GOT3 (cell line): ENCODE measurements at regions not wholly inside any gene's neighbourhood (a gene's known extent, or its start where the extent isn't known, plus 50 kb on each side); places are given as distances from the start of the nearest gene placed in this dataset.
"Not testable (repeated sequence)": the region's sequence is repeated elsewhere in the genome, so short reads cannot be mapped to it uniquely, and the experiment has no call there.

Source experiments
- DNase-seq: peaks from one replicate; lab custom pipeline; 2025; ENCODE audit warnings: mixed read lengths; lab: John Stamatoyannopoulos, UW

DNA sequence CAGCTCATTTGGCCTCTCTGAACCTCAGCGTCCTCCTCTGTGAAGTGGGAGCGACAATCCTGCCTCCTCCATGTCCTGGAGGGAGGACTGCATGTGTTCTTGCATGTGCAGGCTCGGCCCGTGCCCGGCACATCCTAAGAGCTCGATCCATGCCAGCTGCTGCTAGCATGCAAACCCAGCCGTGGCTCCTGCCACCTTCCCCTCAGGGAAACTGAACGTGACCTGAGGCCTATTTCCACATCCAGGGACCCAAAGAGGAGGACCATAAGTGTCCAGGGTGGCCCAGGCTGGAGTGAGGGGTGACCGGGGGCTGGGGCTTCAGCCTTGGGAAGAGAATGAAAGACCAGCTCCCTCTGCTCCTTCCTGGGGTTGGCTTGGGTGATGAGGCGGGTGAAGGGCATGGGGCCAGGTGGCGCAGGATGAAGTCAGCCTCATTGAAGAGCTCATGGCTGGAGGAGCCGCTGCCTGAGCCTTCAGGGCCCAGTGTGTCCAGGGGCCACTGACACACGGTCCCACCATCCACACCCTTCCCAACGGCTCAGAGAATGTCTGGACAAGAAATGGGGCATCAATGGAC lies 115.7 kb upstream of the AKAP13 start:
- DNase-seq = not testable (repeated sequence)

DNA sequence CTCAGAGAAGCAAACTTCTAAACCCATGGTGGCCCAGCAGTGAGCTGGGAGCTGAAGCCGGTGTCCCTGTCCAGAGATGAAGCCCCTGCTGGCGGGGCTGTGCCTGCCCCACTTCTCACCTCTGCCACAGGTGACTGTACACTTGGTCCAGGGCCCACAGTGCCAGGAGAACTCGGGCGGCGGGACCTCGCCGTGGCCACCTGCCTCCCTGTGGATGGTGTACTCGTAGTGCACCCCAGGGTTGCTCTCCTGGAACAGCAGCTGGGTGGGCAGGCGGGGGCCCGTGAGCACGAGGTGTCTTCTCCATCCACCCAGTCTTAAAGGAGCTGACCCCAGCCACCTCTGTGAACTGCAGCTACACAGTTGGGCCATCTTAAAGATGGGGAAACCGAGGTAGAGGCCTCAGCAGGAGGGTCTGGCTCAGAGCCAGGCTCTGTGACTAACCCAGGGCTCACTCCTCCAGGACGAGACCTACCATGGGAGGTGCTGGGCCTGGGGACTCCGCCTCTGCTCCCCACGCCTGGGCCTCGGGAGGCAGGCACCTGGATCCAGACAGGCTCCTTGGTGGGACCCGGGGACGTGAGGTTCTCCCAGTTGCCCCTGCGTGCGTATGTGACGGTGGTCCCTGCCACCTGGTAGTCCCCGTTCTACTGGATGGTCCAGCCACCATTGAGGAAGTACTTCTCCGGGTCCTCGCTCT lies 113.1 kb upstream of the AKAP13 start:
- not testable (repeated sequence) for DNase-seq

DNA sequence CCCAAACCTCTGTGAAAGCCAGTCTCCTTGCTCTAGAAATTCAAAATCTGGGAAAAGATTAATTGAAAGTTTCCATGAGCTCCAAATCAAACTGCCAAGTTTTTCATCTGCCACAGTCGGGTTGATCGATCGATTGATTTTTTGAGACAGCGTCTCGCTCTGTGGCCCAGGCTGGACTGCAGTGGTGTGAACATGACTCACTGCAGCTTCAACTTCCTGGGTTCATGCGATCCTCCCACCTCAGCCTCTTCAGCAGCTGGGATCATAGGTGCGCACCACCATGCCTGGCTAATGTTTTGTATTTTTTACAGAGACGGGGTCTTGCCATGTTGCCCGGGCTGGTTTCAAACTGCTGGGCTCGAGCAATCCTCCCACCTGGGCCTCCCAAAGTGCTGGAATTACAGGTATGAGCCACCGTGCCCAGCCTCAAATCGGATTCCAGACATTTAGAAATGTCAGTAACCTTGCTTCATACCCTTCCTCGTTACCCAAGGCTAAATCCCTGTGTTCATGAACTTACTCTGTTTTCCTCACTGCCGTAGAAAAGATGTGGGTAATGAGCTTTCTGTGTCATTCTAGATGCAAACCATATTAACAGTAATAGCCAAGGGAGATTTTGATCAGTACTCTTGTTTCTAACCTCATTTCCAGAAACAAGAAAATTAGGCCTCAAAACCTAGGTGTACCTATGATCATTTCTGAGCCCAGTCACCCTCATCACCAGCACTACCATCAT lies 105.9 kb upstream of the AKAP13 start:
- DNase-seq = no peak

DNA sequence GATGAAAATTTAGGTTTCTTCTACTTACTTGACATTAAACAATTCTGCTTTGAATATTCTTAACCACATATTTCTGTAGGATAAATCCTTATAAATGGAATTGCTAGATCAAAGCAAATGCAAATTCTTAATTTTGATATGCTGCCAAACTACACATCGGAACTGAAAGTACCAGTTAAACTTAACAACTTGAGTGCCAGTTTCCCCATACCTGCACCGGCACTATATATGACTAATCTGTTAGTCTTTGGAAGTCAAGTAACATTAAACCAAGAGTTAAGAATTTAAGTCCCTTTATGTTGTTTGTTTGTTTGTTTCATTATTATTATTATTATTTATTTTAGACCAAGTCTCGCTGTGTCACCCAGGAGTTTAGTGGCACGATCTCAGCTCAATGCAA lies 103.9 kb upstream of the AKAP13 start:
- no peak for DNase-seq

DNA sequence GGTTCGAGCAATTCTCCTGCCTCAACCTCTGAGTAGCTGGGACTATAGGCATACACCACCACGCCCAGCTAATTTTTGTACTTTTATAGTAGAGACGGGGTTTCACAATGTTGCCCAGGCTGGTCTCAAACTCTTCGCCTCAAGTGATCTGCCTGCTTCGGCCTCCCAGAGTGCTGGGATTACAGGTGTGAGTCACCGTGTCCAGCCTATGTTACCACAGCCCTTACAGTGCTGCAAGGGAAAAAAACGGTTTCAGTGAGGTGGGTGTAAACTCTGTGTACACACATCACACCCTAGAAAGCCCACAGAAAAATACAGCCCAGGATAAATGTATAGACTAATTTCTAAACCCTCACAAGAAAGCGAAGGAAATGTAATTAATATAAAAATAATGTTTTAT lies 103.5 kb upstream of the AKAP13 start:
- DNase-seq = no peak

DNA sequence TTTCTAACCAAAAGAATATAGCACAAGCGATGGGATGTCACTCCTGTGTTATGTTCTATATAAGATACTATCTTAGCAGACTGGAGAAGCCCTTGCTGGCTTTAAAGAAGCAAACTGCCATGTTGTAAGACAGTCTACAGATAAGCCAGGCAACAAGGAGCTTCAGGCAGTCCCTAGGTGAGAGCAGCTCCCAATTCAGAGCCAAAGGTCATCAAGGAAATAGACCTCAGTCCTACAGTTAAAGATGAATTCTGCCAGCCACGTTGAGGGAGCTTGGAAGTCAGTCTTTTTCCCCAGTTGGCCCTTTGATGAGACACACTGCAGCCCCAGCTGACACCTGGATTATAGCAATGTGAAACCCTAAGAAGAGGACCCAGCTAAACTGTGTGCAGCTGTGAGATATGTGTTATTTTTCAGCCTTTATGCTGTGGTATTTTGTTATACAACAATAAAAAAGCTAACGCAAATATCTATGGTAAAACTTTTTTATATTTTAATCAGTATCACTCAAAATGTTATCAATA lies 102.5 kb upstream of the AKAP13 start:
- no peak for DNase-seq

DNA sequence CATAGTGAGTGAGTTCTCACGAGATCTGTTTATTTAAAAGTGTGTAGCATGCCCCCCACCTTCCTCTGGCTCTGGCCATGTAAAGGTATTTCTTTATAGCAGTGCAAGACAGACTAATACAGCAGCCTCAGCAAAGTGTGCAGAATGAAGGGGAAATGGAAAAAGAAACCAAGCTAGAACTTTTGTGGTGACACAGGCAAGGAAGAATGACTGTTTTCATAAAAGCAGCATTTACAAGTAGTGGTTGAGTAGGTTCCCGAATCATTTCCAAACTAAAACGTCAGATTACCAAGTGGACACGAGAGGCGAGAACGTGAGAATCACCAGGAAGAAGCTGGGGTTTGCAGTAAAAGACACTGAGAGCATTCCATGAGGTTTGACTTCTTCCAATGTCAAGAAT lies 100.2 kb upstream of the AKAP13 start:
- no peak for DNase-seq

DNA sequence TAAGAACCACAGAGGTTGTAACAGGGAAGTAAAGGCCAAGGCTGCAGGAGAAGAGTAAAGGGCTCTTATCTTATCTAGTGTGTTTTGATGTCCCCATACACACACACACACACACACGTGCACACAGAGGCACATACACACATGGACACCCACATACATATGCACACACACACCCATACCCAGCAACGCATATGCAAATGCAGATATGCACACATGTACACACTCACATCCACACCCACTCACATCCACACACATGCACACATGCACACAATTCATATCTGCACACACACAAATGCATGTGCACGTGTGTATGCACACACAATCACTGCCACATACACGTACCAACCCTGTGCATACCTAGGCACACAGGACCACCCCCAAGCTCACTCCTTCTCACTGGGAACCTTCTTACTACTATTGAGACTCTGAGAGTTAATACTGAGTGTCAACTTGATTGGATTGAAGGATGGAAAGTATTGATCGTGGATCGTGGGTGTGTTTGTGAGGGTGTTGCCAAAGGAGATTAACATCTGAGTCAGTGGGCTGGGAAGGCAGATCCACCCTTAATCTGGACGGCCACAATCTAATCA lies 99.0 kb upstream of the AKAP13 start:
- no peak for DNase-seq

DNA sequence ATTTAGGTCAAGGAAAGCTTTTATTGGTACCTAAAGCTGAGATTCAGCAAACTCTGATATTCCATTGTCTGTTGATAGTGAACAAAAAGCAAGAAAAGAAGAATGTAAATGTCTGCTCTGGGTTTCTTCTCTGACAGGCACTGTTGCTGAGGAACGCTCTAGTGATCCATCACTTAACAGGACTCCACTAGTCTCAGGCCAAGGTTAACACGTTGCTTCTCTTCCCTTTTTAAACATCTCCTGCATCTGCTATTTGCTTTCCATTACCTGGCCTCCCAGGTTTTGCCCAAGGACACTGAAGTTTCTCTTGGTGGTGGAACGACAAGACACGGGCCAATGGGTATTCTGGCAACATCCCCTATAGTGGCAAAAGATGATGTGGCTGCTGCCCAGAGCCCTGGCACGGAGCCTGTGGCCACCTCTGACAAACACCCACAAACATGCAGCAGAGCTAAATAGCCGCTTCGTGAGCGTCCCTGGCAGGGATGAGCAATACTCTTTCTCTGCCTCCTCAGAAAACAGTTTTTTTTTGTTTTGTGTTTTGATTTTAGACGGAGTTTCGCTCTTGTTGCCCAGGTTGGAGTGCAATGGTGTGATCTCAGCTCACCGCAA lies 97.8 kb upstream of the AKAP13 start:
- DNase-seq = peak; percentile 27

DNA sequence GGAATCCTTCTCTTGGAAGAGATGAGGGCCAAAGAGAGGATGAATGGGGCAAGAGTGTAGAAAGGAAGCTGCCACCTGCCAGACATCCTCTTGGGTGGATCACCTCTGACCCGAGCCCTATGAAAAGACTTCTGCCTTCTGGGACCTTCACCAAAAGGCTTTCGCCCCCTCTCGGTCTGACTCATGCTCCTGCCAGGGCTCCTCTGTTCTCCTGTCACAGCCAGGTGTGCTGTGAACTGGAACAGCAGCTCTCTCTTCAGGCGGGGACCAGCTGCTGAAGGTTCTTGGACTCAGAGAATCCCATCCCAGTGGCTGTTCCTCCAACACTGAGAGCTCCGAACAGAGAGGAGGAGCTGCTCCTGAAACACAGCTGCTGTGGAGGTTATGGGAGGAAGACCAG lies 96.6 kb upstream of the AKAP13 start:
- not testable (repeated sequence) for DNase-seq

DNA sequence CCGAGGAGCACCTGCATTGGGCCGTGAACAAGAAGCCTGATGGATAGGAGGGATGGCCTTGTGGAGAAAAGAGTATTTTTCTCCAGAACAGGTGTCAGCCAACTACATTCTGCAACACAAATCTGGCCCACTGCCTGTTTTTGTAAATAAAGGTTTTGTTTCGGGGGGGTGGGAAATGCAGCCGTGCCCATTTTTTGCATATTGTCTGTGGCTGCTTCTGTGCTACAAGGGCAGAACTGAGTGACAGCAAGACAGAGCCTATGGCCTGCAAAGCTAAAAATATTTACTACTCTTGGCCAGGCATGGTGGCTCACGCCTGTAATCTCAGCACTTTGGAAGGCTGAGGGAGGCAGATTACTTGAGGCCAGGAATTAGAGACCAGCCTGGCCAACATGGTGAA lies 95.9 kb upstream of the AKAP13 start:
- no peak for DNase-seq

DNA sequence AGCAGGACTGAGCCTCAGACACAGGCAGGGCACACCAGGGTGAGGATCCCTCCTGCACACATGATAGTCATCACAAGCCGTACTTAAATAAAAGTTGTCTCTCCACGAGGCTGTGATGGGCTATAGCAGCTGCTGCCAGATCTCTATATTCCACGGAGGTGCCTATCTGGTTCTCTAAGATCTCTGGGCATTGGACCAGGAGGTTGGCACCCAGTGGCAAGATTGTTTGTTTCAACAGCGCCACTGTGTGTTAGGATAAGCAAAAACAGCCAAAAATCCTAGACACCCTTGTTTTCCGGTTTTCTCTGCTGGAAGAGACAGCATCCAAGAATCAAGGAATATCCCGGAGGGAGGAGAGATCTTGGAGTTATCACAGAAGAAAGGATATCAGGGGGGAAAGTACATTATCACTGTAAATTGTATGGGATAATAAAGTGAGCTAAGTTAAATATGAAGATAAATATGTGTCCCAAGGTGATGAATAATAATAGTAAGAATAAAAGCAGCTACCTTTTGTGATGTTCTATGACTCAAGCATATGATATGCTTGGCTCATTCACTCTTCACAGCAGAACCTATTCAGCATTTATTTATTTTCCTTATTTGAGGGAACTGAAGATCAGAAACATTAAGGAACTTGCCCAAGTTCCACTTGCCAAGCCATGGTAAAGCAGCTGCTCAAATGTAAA lies 90.6 kb upstream of the AKAP13 start:
- DNase-seq = no peak

DNA sequence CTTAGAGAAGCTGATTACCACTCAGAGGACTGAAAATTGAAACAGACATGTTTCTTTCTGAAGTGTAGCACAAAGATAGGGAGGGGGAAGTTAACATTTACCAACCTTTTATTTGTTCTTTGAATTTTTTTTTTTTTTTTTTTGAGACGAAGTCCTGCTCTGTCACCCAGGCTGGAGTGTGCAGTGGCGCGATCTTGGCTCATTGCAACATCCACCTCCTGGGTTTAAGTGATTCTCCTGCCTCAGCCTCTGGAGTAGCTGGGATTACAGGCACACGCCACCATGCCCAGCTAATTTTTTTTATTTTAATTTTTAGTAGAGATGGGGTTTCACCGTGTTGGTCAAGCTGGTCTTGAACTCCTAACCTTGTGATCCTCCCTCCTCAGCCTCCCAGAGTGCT lies 87.8 kb upstream of the AKAP13 start:
- not testable (repeated sequence) for DNase-seq

DNA sequence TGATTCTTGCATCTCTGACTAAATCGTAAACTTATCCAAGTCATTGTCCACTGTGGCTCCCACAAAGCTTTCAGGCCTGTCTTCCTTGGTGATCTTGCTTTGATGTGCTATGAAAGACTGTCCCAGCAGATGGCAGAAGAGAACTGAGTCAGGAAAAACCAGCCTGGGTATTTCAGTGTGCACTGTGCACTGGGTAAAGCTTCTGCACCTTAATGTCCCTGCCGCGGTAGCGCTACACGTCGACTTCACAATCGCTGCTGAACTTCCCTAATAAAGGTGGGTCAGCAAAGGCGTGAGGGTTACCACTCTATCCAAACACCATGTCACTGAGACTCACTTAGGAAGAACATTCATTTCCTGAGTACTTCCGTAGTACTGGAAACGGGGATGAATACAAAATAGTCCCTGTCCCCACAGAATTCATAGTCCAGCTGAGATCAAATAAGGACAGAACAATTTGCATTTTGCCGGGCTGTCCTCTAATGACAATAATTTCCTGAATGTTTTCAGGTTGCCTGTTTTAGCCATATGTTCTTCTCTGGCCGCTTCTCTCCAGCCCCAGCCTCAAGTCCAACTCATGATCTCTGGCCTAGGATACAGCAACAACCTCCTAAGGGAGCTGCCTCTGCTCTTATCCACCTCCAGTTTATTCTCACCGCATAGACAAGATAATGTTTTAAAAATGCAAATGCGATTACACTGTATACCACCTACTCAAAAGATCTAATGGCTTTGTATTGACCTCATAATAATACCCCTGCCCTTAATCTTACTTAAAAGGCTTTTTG lies 83.6 kb upstream of the AKAP13 start:
- DNase-seq = peak; percentile 16

DNA sequence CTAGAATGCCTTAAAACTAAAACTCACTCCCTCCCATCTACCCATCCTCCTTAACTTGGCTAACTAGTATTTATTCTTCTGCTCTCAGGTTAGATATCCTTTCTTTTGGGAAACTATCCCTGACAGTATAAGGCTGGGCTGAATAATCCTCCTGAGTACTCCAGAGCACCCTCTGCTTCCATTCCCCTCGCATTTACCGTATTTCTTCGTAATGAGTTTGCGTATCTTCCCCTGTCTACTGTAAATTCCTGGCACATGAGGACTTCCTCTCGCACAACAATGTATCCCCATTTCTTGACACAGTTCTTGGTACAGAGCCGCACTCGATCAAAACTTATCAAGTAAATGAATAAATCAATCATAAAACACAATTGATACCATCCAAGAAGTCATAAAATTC lies 82.9 kb upstream of the AKAP13 start:
- no peak for DNase-seq

DNA sequence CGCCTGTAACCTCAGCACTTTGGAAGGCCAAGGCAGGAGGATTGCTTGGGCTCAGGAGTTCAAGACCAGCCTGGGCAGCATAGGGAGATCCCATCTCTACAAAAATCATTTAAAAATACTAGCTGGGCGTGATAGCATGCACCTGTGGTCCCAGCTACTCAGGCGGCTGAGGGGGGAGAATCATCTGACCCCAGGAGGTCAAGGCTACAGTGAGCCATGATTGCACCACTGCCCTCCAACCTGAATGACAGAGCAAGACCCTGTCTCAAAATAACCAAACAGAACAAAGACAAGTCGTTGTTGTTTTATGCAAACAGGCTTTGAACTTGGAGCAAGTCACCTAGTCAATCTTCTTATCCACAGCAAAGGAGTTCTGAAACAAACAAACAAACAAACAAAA lies 82.0 kb upstream of the AKAP13 start:
- no peak for DNase-seq

DNA sequence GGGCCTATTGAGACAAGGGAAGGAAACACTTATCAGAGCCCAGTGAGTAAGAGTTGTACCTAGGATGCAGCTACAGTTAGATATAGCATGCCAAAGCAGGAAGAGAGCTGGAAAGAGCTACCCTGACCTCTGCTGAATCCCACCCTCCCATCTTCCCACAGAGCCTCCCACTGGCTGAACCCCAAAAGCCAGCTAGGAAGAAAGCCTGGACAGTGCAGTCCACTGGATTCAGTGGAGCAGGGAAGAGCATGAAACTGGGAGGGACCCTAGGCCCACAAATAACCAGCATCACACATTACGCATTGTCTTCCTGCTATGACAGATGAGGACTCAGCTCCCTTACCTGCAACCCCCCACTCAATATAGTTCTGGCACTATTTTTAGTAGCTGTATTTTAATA lies 81.5 kb upstream of the AKAP13 start:
- no peak for DNase-seq

DNA sequence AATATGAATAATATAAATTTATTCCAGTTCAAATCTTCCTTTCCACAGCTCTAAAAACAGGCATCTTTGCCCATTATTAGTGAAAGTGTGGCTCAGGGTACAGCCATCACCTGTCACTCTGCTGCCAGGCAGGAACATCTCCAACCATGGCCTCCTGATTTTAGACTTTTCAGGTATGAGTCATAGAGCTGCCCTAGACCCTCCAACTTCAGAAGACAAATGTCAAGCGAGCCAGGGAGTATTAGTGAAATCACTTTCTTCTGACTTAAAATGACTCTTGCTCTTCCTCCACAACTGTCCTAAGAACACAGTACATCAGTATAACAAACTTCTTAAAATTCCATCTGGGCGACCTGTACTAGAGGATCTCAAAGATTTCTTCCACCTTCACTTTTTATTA lies 78.1 kb upstream of the AKAP13 start:
- DNase-seq = no peak

DNA sequence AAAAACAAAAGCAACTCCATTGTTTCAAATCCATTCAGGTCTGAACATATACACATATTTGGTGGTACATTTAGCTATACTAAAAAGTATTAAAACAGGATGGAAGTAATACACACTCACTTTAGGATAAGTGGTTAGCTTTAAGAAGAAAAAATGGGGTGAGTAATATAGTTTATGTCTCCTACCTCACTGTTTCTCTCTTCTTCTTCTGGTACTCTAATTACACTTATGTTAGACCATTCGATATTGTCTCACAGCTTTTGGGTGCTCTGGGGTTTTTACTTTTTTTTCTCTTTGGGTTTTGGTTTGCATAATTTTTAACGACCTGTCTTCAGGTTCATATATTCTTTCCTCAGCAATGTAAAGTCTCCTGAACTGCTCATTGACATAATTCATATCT lies 75.4 kb upstream of the AKAP13 start:
- no peak for DNase-seq

DNA sequence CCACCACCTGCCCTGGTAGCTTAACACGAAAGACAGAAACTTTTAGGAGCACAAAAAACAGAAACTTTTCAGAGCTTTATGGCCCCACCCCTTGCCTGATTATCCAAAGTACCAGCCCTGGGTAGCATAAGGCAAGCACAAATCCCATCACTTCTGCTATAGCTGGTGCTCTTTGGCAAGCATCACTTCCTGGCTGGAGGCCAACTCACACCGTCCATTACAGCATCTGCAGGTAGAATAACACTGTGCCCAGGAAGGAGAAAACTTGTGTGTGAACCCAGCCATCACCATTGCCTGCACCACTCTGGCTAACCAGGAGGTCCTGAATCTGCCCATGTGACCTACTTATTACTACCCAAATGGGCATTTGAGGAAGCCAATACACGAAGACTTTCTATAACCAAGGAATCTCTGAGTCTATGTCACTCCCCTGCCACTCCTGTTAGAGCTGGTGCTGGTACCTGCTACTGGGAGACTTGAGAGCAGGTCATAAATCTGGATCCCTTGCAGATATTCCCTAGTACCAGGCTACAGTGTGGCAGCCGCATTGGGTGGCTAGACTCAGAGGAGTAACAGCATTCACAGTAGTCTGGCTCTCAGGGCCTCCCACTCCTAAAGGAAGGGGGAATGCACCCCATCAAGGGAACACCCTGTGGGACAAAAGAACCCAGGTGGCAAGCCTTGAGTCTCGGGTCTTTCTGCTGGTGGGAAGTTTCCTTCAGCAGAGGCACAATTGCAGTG lies 73.3 kb upstream of the AKAP13 start:
- DNase-seq = no peak
